SU-DHL-6 (cell line): ENCODE measurements at regions not wholly inside any gene's neighbourhood (a gene's known extent, or its start where the extent isn't known, plus 50 kb on each side); places are given as distances from the start of the nearest gene placed in this dataset.

Experiments
- H2AFZ ChIP-seq: fragments of 200-600 bp; sonication (generic); 2 replicates; pipeline ENCODE4 v1.6.1; 2014; ENCODE audit warnings: low read depth, mild to moderate bottlenecking, moderate library complexity, mixed read lengths, antibody characterized with exemption, low read length; ENCODE audit not compliant: severe bottlenecking
- H3F3A ChIP-seq: fragments of 200-600 bp; shearing (Covaris generic); 2 replicates; pipeline ENCODE4 v1.6.0; 2016; ENCODE audit warnings: antibody characterized with exemption, mild to moderate bottlenecking; ENCODE audit not compliant: insufficient read depth
- H3K27ac ChIP-seq: fragments of 200-600 bp; sonication (generic); 2 replicates; pipeline ENCODE4 v1.5.1; 2016; ENCODE audit warnings: low read depth, mild to moderate bottlenecking, low read length, moderate library complexity, mixed read lengths
- H3K27me3 ChIP-seq: fragments of 200-600 bp; sonication (generic), shearing (Covaris generic); 2 replicates; pipeline ENCODE4 v1.6.0; 2014; ENCODE audit warnings: mild to moderate bottlenecking, low read length
- H3K36me3 ChIP-seq: fragments of 200-600 bp; sonication (generic); 2 replicates; pipeline ENCODE4 v1.6.1; 2014; ENCODE audit warnings: mild to moderate bottlenecking, low read length, mixed read lengths
- H3K4me2 ChIP-seq: fragments of 300-600, 200-600 bp; shearing (Covaris generic), sonication (generic); 2 replicates; pipeline ENCODE4 v1.6.0; 2014; ENCODE audit warnings: low read length, low read depth, mild to moderate bottlenecking; ENCODE audit not compliant: poor library complexity, severe bottlenecking
- H3K4me3 ChIP-seq: fragments of 200-600 bp; sonication (generic); 2 replicates; pipeline ENCODE4 v1.5.1; 2014; ENCODE audit warnings: antibody characterized with exemption, low read length, mild to moderate bottlenecking, mixed read lengths; ENCODE audit not compliant: insufficient read depth, poor library complexity, severe bottlenecking
- H3K79me2 ChIP-seq: fragments of 200-600 bp; sonication (generic); 2 replicates; pipeline ENCODE4 v1.6.1; 2014; ENCODE audit warnings: mild to moderate bottlenecking, low read length, moderate library complexity; ENCODE audit not compliant: insufficient read depth
- H3K9ac ChIP-seq: fragments of 200-600 bp; sonication (generic); 2 replicates; pipeline ENCODE4 v1.7.0; 2014; ENCODE audit warnings: mild to moderate bottlenecking, low read length
- H3K9me2 ChIP-seq: fragments of 200-600 bp; sonication (generic); replicated peaks from 2 replicates; pipeline ENCODE4 v1.6.1; 2014; ENCODE audit warnings: low read length; ENCODE audit not compliant: insufficient read depth
- H3K9me3 ChIP-seq: fragments of 200-600 bp; sonication (generic); 2 replicates; pipeline ENCODE4 v1.6.1; 2014; ENCODE audit warnings: low read length, mixed read lengths; ENCODE audit not compliant: insufficient read depth
- H4K20me1 ChIP-seq: fragments of 200-600 bp; sonication (generic); 2 replicates; pipeline ENCODE4 v1.6.1; 2014; ENCODE audit warnings: low read depth, mild to moderate bottlenecking, antibody characterized with exemption, low read length, moderate library complexity, mixed read lengths
- CTCF ChIP-seq: fragments of 200-600 bp; sonication (generic); IDR thresholded peaks from one replicate; pipeline ENCODE4 v1.5.1; 2017; ENCODE audit warnings: antibody characterized with exemption, mild to moderate bottlenecking, low read length, moderate library complexity; ENCODE audit not compliant: insufficient read depth, poor library complexity, severe bottlenecking
- EZH2phosphoT487 ChIP-seq: fragments of 200-600 bp; sonication (generic), shearing (Covaris generic); conservative IDR thresholded peaks from 2 replicates; pipeline ENCODE4 v1.6.1; 2018; ENCODE audit warnings: mild to moderate bottlenecking, antibody characterized with exemption, low read length, moderate library complexity, mixed read lengths

GRCh38 chr5:105877592-105877991 is 1793.1 kb downstream of the EFNA5 start:
- no peaks in the 10 kb centered on the region for H3K9me3 ChIP-seq

GRCh38 chr5:105874316-105874715 is 1796.4 kb downstream of the EFNA5 start:
- Histone ChIP-seq H3K36me3 (no peaks in the 10 kb centered on the region), H4K20me1 (no peaks in the 10 kb centered on the region), H3K9ac (no peak overlapping the region), H3K4me2 (no peak overlapping the region), H3K9me3 (no peaks in the 10 kb centered on the region), H3F3A (no peaks in the 10 kb centered on the region), H2AFZ (no peak overlapping the region), H3K27me3 (no peaks in the 10 kb centered on the region), H3K4me3 (no peak overlapping the region), H3K9me2 (no peaks in the 10 kb centered on the region), H3K27ac (no peak overlapping the region), H3K79me2 (no peaks in the 10 kb centered on the region)
- no peak for TF ChIP-seq CTCF
- no peak for TF ChIP-seq EZH2phosphoT487

More at GRCh38 chr5:105877592-105877991, 1793.1 kb downstream of the EFNA5 start:
- H3K27ac ChIP-seq, result no peak overlapping the region
- TF ChIP-seq CTCF, result no peak
- TF ChIP-seq EZH2phosphoT487, result no peak
- H3F3A ChIP-seq, result no peaks in the 10 kb centered on the region
- H3K79me2 ChIP-seq, result no peaks in the 10 kb centered on the region
- no peaks in the 10 kb centered on the region for H4K20me1 ChIP-seq
- no peaks in the 10 kb centered on the region for H3K9me2 ChIP-seq
- no peaks in the 10 kb centered on the region for H3K27me3 ChIP-seq
- no peak overlapping the region for H3K9ac ChIP-seq
- H3K36me3 ChIP-seq, result no peaks in the 10 kb centered on the region
- H3K4me2 ChIP-seq, result no peak overlapping the region
- H2AFZ ChIP-seq, result no peak overlapping the region
- no peak overlapping the region for H3K4me3 ChIP-seq

GRCh38 chr5:105872569-105873270 is 1798.0 kb downstream of the EFNA5 start:
- Histone ChIP-seq H3K9ac (no peak overlapping the region), H3K36me3 (no peaks in the 10 kb centered on the region), H3K79me2 (no peaks in the 10 kb centered on the region), H3K27me3 (no peaks in the 10 kb centered on the region), H3K9me2 (no peaks in the 10 kb centered on the region), H3F3A (no peaks in the 10 kb centered on the region), H3K4me3 (no peak overlapping the region), H3K4me2 (no peak overlapping the region), H3K9me3 (no peaks in the 10 kb centered on the region), H2AFZ (no peak overlapping the region), H3K27ac (no peak overlapping the region), H4K20me1 (no peaks in the 10 kb centered on the region)
- TF ChIP-seq EZH2phosphoT487 (no peak), CTCF (no peak)
